Stimulated activated memory B cell treated with anti-CD40 and anti-IgM and Interleukin-4, amounts not matched to agents 10 μg/mL and 1 μg/mL and 100 μg/mL, for 72 hours (primary cell): ENCODE measurements at regions not wholly inside any gene's neighbourhood (a gene's known extent, or its start where the extent isn't known, plus 50 kb on each side); places are given as distances from the start of the nearest gene placed in this dataset.

Experiments used
- ATAC-seq: fragments of 150-1000 bp; cut with Tn5 transposase; 2 replicates; pipeline ENCODE4 v1.10.0; 2021
- H3K27ac Mint-ChIP-seq: one replicate; pipeline ENCODE4 v1.8.0; 2022; ENCODE audit warnings: mild to moderate bottlenecking, mixed read lengths
- H3K27me3 Mint-ChIP-seq: one replicate; pipeline ENCODE4 v1.8.0; 2022; ENCODE audit warnings: mixed read lengths
- H3K36me3 Mint-ChIP-seq: one replicate; pipeline ENCODE4 v1.8.0; 2022; ENCODE audit warnings: mixed read lengths
- H3K4me1 Mint-ChIP-seq: one replicate; pipeline ENCODE4 v1.8.0; 2022; ENCODE audit warnings: mixed read lengths
- H3K4me3 Mint-ChIP-seq: one replicate; pipeline ENCODE4 v1.8.0; 2022; ENCODE audit warnings: mild to moderate bottlenecking, moderate library complexity, mixed read lengths
- H3K9me3 Mint-ChIP-seq: one replicate; pipeline ENCODE4 v1.8.0; 2022; ENCODE audit warnings: mixed read lengths

DNA sequence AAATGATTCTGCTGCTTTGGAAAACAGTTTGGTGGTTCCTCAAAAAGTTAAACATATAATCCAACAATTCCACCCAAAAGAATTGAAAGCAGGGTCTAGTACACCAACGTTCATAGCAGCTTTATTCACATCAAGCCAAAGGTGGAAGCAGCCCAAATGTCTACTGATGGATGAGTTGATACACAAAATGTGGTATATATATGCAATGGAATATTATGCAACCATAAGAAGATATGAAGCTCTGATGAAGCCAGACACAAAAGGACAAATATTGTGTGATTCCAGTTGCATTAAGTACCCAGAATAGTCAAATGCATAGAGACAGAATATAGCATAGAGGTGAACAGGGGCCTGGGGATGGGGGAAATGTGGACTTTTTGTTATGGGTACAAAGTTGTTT, 269.3 kb downstream of the METTL4 start:
- Mint-ChIP-seq H3K27me3 (peaks cover 18% of the 10 kb centered on the region), H3K27ac (no peak overlapping the region), H3K9me3 (no peaks in the 10 kb centered on the region), H3K36me3 (no peaks in the 10 kb centered on the region), H3K4me1 (no peaks in the 10 kb centered on the region), H3K4me3 (no peak overlapping the region)
- ATAC-seq, result no peak

DNA sequence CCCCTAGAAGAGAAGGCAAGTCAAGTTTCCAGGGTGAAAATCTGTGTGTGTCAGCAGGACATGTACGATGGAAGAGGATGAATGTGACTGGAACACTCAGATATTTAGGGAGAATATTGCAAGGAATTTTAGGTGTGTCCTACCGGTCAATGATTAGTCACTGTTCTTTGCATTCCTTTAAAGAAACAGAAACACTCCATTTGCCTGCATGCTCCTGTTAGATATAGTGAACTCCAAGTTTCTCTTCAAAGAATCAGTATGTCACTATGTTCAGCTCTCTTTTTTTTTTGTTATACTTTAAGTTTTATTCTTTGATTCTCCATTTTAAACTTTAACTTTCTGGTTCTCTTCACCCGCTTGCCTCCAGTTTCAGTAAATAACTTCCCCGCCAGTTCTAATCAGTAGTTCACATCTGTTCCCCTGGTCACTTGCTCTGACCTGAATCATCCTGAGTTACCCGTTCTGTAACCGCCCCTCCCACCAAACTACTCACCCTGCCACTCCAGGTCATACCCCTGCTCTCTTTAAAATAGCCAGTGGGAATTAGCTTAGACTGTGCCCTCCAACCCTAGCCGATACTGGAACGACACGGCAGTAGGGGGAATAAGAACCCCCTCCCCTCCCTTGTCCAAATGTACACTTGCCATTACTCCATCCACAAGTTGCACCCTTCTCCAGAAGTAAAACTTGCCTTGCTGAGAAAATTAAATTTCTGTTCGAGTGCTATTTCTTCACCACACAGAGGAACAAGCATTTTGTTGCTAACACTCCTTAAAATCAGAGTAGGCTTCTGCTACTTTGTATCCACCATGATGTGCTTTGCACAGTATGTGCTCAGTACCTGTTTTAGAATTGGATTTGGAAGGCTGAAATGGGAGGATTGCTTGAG, 268.4 kb downstream of the METTL4 start:
- no peak for ATAC-seq
- H3K36me3 Mint-ChIP-seq, result no peaks in the 10 kb centered on the region
- no peak overlapping the region for H3K27ac Mint-ChIP-seq
- H3K9me3 Mint-ChIP-seq, result no peaks in the 10 kb centered on the region
- H3K4me3 Mint-ChIP-seq, result no peak overlapping the region
- H3K27me3 Mint-ChIP-seq, result peaks cover 19% of the 10 kb centered on the region
- no peaks in the 10 kb centered on the region for H3K4me1 Mint-ChIP-seq

DNA sequence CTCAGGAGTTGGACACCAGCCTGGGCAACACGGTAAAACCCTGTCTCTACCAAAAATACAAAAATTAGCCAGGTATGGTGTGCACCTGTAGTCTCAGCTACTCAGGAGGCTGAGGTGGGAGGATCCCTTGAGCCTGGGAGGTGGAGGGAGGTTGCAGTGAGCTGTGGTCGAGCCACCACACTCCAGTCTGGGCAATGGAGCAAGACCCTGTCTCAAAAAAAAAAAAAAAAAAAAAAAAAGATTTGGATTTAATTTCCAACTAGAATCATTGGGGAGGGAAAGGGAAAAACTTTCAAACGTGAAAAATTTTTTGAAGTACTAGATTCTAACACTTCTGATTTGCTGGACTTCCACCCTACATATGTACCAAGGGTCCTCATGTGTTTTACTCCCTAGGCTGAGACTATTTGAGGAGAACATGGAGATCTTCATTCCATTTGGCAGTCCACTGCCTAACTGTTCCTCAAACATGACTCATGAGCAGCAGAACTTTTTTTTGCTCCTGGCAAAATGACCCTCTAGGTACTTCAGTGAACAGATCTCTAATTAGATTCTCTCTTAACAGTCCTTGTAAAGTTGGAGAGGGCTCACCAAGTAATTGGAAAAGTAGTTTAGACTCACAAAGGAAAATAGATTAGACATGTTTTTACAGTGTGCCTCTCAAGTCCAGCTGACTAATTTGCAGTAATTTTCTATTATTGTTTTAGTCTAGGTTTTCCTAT, 267.6 kb downstream of the METTL4 start:
- H3K27me3 Mint-ChIP-seq, result peaks cover 12% of the 10 kb centered on the region
- ATAC-seq, result no peak
- no peaks in the 10 kb centered on the region for H3K4me1 Mint-ChIP-seq
- H3K4me3 Mint-ChIP-seq, result no peak overlapping the region
- no peaks in the 10 kb centered on the region for H3K9me3 Mint-ChIP-seq
- H3K27ac Mint-ChIP-seq, result no peak overlapping the region
- no peaks in the 10 kb centered on the region for H3K36me3 Mint-ChIP-seq

DNA sequence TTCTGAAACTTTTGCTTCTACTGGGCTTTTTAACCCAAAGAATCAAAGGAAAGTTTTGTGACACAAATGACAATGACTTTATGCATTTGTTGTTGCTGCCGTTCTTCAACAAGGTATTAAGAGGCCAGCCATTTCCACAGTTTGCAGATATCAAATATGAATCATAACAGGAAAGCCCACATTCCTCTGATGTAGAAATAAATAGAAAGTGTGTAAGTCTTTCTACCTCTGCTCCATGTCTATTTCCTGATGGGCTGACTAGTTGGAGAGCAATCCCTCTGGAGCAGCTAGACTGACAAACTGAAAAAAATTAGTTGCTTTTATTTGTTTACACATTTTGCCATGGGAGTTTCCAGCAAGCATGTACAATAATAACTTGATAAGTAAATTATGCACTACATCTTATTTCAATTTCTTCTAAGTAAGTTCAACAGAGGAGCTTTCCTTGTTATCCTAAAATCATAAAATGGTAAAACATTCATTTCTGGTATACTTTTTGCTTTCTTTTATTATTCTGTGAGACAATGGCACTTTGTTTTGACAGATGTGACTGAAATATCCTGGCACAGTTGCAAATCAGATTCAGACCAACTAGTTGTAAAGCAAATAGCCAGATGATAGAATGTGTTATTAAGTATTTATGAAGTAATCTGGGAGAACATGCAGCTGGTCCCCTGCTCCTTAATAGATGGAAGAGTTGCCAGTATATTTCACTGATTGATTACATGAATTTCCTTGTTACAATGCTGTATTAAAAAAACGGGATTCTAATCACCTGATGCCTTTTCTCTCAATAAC, 266.7 kb downstream of the METTL4 start:
- H3K36me3 Mint-ChIP-seq, result no peaks in the 10 kb centered on the region
- no peaks in the 10 kb centered on the region for H3K4me1 Mint-ChIP-seq

DNA sequence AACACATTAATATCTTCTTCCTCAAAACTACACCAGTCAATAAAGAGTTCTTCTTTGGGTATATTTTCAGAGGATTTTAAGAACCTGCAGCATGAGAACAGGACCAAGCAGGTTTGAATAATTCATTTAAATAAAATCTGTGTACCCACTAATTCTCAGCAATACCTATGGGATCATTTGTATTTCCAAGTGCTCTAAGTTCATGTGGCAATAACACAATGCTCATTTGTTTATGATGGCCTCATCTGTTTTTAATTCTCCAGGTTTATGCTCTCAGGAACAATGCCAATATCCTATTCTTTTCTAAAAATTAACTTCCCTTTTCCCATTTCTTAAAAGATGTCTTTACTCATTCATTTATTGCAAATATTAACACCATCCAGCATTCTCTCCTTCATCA, 264.7 kb downstream of the METTL4 start:
- Mint-ChIP-seq H3K4me3 (no peak overlapping the region), H3K9me3 (no peaks in the 10 kb centered on the region), H3K36me3 (no peaks in the 10 kb centered on the region), H3K27me3 (peaks cover 9% of the 10 kb centered on the region), H3K4me1 (no peaks in the 10 kb centered on the region), H3K27ac (no peak overlapping the region)
- no peak for ATAC-seq

More for the DNA sequence above, 266.7 kb downstream of the METTL4 start:
- Mint-ChIP-seq H3K27me3 (peaks cover 9% of the 10 kb centered on the region), H3K4me3 (no peak overlapping the region), H3K9me3 (no peaks in the 10 kb centered on the region), H3K27ac (no peak overlapping the region)
- no peak for ATAC-seq

DNA sequence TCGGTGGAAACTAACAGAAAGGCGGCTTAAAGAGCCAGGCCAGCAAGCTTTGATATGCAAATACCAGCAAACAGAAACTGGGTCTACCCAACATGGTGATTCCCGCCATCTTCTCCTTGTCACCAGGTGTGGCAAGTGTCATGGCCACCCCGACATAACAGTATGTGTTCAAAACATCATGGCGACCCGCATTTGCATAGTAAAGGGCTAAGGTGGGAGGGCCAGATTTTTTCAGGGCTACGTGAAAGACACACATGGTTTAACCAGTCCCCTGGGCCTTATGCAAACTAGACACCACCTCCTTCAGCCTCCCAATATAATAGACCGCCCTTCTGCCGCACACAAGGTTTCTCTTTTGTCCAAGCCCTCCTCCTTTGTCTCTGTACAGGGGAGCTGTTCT, 260.4 kb downstream of the METTL4 start:
- H3K27ac Mint-ChIP-seq, result no peak overlapping the region
- ATAC-seq, result no peak
- H3K4me3 Mint-ChIP-seq, result no peak overlapping the region
- H3K9me3 Mint-ChIP-seq, result no peaks in the 10 kb centered on the region
- H3K36me3 Mint-ChIP-seq, result no peaks in the 10 kb centered on the region
- peaks cover 24% of the 10 kb centered on the region for H3K27me3 Mint-ChIP-seq
- peaks cover 8% of the 10 kb centered on the region for H3K4me1 Mint-ChIP-seq

DNA sequence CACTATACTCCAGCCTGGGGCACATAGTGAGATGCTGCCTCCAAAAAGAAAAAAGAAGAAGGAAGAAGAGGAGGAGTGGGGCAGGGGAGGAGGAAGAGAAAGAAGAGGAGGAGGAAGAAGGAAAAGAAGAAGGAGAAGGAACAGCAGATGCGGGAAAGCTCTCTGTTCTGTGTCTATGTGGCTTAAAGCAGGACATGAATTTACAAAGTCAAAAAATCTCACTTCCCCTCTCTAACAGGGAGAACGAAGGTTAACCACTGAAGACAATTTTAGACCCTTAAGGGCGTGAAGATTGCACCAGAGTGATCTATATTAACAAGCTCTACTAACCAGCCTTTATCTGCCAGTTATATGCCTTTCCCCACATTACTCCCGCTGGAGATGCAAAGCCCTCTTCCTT, 258.9 kb downstream of the METTL4 start:
- no peak overlapping the region for H3K27ac Mint-ChIP-seq
- H3K4me1 Mint-ChIP-seq, result peaks cover 8% of the 10 kb centered on the region
- H3K4me3 Mint-ChIP-seq, result no peak overlapping the region
- no peaks in the 10 kb centered on the region for H3K9me3 Mint-ChIP-seq
- H3K27me3 Mint-ChIP-seq, result peaks cover 17% of the 10 kb centered on the region
- no peaks in the 10 kb centered on the region for H3K36me3 Mint-ChIP-seq
- ATAC-seq, result no peak

DNA sequence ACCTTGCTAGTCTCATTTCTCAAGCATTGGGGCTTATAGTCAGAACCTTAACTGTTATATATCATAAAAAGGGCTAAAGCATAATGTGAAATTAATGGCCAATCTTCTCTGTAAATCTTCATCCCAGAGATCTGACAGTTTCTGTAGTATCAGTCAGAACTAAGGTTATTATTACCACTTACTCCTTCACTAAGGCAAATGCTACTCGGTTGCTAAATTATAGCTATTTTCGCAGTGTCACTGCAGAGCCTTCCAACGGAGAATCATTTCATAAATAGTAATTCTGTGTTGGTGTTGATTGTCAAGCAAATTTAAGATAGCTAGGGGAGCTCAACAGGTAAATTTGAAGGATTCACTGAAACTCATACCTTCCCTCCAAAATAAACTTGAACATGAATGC, 258.0 kb downstream of the METTL4 start:
- H3K27me3 Mint-ChIP-seq, result peaks cover 23% of the 10 kb centered on the region
- no peak for ATAC-seq
- no peaks in the 10 kb centered on the region for H3K36me3 Mint-ChIP-seq
- no peaks in the 10 kb centered on the region for H3K9me3 Mint-ChIP-seq
- H3K4me3 Mint-ChIP-seq, result no peak overlapping the region
- no peak overlapping the region for H3K27ac Mint-ChIP-seq
- peaks cover 8% of the 10 kb centered on the region for H3K4me1 Mint-ChIP-seq

DNA sequence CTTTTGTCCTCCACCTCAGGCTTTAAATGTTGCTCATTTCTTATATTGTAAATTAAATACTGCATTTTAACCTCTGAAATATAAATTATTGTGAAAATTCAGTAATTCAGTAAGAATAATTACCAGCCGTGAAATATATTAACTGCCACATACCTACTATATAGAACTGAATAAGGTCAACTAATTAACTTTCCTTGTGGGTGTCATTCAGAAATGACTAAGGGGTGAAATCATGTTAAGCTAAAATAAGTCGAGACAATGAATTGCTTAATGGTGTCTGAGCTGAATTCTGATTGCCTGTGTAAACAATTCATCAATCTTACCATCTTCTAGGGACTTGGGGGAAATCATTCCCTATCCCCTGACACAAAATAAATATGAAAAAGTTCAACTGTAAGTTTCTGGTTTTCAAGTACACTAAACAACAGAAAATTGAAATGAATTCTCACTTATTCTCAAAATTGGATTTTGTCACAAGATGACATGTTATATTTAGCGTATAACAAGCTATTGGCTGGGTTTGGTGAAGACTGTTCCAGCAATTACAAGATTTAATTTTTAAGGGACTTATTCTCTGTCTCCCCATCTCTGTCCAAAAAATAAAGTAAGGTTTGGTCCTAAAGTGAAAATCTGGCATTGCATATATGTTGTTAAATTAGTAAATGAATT, 255.1 kb downstream of the METTL4 start:
- H3K9me3 Mint-ChIP-seq, result peaks cover 2% of the 10 kb centered on the region
- H3K27me3 Mint-ChIP-seq, result peaks cover 44% of the 10 kb centered on the region
- peaks cover 8% of the 10 kb centered on the region for H3K4me1 Mint-ChIP-seq
- H3K4me3 Mint-ChIP-seq, result no peak overlapping the region
- ATAC-seq, result no peak
- H3K36me3 Mint-ChIP-seq, result no peaks in the 10 kb centered on the region
- H3K27ac Mint-ChIP-seq, result no peak overlapping the region

DNA sequence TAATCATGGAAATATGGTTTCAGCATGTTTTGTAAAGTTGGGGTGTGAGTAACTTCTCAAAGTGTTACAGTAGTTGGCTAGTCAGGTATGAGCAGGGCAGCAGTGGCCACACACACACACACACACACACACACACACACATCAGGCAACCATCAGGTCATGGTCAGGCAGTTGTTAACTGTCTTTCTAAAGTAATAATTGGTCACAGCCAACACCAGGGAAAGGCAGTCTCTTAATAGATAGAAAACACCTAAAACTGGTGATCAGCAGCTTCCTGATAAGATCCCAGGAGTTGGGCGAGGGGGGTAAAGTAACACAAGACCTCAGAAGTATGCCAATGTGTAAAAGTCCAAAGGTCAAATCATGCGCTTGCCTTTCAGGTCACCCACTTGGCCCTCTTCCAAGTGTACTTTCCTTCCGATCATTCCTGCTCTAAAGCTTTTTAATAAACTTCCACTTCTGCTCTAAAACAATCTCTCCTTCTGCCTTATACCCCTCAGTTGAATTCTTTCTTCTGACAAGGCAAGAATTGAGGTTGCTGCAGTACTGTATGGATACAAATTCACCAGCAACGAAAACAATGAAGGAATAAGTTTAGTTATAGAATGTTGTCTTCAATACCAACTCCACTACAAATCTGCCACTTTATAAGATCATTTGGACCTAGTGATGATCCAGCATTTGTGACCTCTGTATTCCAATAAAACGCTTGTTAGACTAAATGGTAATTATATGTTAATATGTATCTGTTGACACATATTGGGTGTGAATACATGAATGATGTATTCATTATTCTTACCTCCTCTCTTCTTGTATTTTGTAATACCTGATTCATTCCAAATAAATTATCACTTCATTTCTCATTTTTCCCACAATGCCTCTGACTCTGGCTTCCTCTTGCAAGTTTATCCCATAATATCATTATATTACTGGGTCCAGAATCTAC, 254.3 kb downstream of the METTL4 start:
- H3K27ac Mint-ChIP-seq, result no peak overlapping the region
- H3K4me1 Mint-ChIP-seq, result peaks cover 8% of the 10 kb centered on the region
- ATAC-seq, result no peak
- peaks cover 52% of the 10 kb centered on the region for H3K27me3 Mint-ChIP-seq
- H3K36me3 Mint-ChIP-seq, result no peaks in the 10 kb centered on the region
- H3K9me3 Mint-ChIP-seq, result peaks cover 2% of the 10 kb centered on the region
- H3K4me3 Mint-ChIP-seq, result no peak overlapping the region

DNA sequence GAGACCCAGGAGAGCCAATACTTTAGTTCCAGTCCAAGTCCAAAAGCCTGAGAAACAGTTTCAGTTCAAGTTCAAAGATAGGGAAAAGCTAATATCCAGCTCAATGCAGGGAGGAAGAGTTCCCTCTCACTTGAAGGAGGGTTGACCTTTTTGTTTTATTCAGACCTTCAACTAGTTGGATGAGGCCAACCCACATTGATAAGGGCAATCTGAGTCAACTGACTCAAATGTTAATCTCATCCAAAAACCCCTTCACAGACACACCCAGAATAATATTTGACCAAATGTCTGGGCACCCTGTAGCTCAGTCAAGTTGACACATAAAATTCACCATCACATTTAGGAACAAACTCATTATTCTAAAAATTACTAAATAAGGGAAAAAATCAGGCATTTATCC, 246.8 kb downstream of the METTL4 start:
- no peak for ATAC-seq
- no peaks in the 10 kb centered on the region for H3K4me1 Mint-ChIP-seq
- no peaks in the 10 kb centered on the region for H3K36me3 Mint-ChIP-seq
- no peak overlapping the region for H3K27ac Mint-ChIP-seq
- peaks cover under 1% of the 10 kb centered on the region for H3K9me3 Mint-ChIP-seq
- H3K4me3 Mint-ChIP-seq, result no peak overlapping the region
- H3K27me3 Mint-ChIP-seq, result peaks cover 62% of the 10 kb centered on the region

DNA sequence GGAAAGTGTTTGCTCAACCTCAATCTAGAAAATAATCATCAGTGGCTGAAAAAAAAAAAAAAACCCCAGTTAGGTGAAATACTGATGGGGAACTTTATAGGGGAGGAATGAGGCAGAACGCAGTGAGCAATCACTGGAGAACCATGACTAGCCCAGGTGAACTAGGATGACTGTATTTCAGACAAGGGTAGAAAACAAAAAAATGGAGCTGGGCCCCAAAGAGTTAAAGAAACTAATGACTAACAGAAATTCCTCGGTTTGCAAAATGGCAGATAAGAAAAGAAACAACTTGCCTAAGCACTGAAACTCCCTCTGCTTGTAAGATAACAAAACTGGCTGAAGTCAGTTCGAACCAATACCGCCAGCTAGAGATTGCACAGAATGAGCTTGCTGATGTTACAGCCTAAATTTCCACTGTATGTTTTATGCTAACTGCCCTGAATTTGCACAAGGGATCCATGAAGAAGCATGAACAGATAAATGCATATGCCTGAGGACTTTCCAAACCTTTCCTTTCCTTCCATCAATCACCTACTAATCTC, 245.9 kb downstream of the METTL4 start:
- Mint-ChIP-seq H3K4me3 (no peak overlapping the region), H3K9me3 (no peaks in the 10 kb centered on the region), H3K27me3 (peaks cover 58% of the 10 kb centered on the region), H3K4me1 (no peaks in the 10 kb centered on the region), H3K36me3 (no peaks in the 10 kb centered on the region), H3K27ac (no peak overlapping the region)
- ATAC-seq, result no peak

DNA sequence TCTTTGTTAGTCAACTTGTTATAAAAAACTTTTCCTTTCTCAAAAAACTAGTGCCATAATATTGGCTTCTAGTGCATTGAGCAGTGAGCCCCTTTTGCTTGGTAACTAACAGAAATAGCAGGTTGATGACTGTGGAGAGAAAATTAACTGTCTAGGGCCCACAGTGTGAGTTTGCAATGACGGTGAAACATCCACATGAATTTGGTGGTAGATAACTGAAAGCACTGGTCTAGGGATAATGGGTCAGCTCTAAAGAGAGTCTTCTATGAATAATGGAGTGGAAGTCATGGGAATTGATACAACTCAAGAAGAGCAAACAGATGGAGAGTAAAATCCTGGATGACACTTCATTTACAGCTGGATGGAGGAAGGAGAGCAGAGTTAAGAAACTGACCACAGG, 245.4 kb downstream of the METTL4 start:
- H3K4me3 Mint-ChIP-seq, result no peak overlapping the region
- H3K36me3 Mint-ChIP-seq, result no peaks in the 10 kb centered on the region
- no peak overlapping the region for H3K27ac Mint-ChIP-seq
- no peaks in the 10 kb centered on the region for H3K9me3 Mint-ChIP-seq
- H3K27me3 Mint-ChIP-seq, result peaks cover 54% of the 10 kb centered on the region
- no peak for ATAC-seq
- no peaks in the 10 kb centered on the region for H3K4me1 Mint-ChIP-seq

DNA sequence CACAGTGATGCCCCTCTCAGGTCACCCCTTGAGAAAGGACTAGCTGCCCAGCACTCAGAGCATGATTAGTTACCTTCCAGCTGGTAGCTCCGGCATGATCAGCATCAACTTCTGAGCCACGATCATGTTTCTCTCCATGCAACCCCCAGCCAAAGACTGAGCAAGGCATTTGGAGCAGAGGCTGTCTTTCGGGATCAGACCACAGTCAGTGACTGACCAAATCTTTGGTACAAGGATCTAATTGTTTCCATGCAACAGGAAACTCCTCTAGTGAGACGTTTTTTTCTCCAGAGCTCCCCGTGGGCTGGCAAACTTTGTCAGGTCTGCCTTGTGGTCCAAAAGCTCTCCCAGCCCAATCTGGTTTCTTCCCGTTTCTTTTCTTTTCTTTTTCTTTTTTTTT, 244.3 kb downstream of the METTL4 start:
- Mint-ChIP-seq H3K36me3 (no peaks in the 10 kb centered on the region), H3K27ac (no peak overlapping the region), H3K9me3 (no peaks in the 10 kb centered on the region), H3K4me1 (no peaks in the 10 kb centered on the region), H3K4me3 (no peak overlapping the region), H3K27me3 (peaks cover 44% of the 10 kb centered on the region)
- ATAC-seq, result no peak
